K562 (cell line): ENCODE measurements at regions not wholly inside any gene's neighbourhood (a gene's known extent, or its start where the extent isn't known, plus 50 kb on each side); places are given as distances from the start of the nearest gene placed in this dataset.

Experiments
- ATAC-seq: fragments of 200-7000 bp; cut with Tn5 transposase; 3 replicates; pipeline ENCODE4 v1.9.1; 2020; ENCODE audit warnings: moderate library complexity
- BruUV-seq: library from RNA; stranded (reverse); fragments of 400-500 nt; replicated peaks from 2 replicates; lab custom pipeline; 2021; lab: Mats Ljungman, UMichigan
- CTCF ChIA-PET: fragments of 300-600 bp; formaldehyde crosslinking; extraction: SDS; loops from one replicate; lab custom pipeline; 2021; ENCODE audit warnings: low intra/inter-chr PET ratio; lab: Yijun Ruan, JAX
- POLR2A ChIA-PET: fragments of 300-600, 350-650 bp; sonication (Branson Sonifier 250); formaldehyde crosslinking; extraction: SDS; loops from one replicate; lab custom pipeline; 2021; ENCODE audit warnings: antibody characterized with exemption, inconsistent platforms; lab: Yijun Ruan, JAX
- DNase-seq, 4 experiments: peaks; one replicate each; pipeline versions ENCODE4 v3.0.0 to v3.0.0-alpha.2; 2011 to 2018; ENCODE audit warnings: low spot score in 3 of 4, mixed read lengths in 3 of 4; ENCODE audit errors: extremely low read depth in 1 of 4
- FAIRE-seq: peaks from 2 replicates; lab custom pipeline; 2011; peaks lifted over from hg19 to GRCh38; lab: Jason Lieb, UNC
- H2AFZ ChIP-seq: 2 replicates; pipeline ENCODE4 v1.6.0; 2011; ENCODE audit warnings: low read depth, low read length, control low read depth, inconsistent platforms
- H3K27ac ChIP-seq: fragments of 200-600 bp; 3 replicates; pipeline ENCODE4 v1.8.0; 2011; ENCODE audit warnings: low read depth, mild to moderate bottlenecking, control low read depth, inconsistent platforms, low read length, moderate library complexity, mixed read lengths; ENCODE audit errors: extremely low read depth
- H3K27me3 ChIP-seq, 2 experiments: fragments of 300-600 bp in 1 of 2; 2 replicates in 1 of 2; 3 replicates in 1 of 2; pipeline versions ENCODE4 v1.6.0 to v1.8.0; 2011; ENCODE audit warnings: inconsistent platforms in 2 of 2, low read length in 2 of 2, mild to moderate bottlenecking in 1 of 2, mixed read lengths in 1 of 2, moderate library complexity in 1 of 2; ENCODE audit not compliant: control insufficient read depth in 2 of 2, insufficient read depth in 2 of 2
- H3K36me3 ChIP-seq: fragments of 300-600 bp; 3 replicates; pipeline ENCODE4 v1.8.0; 2011; ENCODE audit warnings: mild to moderate bottlenecking, low read length, inconsistent platforms; ENCODE audit not compliant: control insufficient read depth, insufficient read depth
- H3K4me1 ChIP-seq, 2 experiments: fragments of 200-600 bp in 1 of 2; replicated peaks in 1 of 2; 2 replicates in 1 of 2; 3 replicates in 1 of 2; pipeline versions ENCODE4 v1.5.1 to v1.8.0; 2011; ENCODE audit warnings: inconsistent platforms in 2 of 2, low read length in 2 of 2, mild to moderate bottlenecking in 1 of 2, mixed read lengths in 1 of 2, moderate library complexity in 1 of 2; ENCODE audit not compliant: control insufficient read depth in 2 of 2, insufficient read depth in 2 of 2
- H3K4me2 ChIP-seq: 2 replicates; pipeline ENCODE4 v1.6.1; 2011; ENCODE audit warnings: low read length, control low read depth, inconsistent platforms, mixed read lengths; ENCODE audit not compliant: insufficient read depth
- H3K4me3 ChIP-seq: fragments of 200-600 bp; sonication (generic), shearing (Covaris generic); 2 replicates; pipeline ENCODE4 v1.5.1; 2016; ENCODE audit warnings: control low read depth, inconsistent platforms
- H3K79me2 ChIP-seq: fragments of 200-600 bp; 3 replicates; pipeline ENCODE4 v1.8.0; 2011; ENCODE audit warnings: low read length, inconsistent platforms; ENCODE audit not compliant: control insufficient read depth, insufficient read depth
- H3K9ac ChIP-seq, 2 experiments: 2 replicates each; pipeline versions ENCODE4 v1.6.0 to v1.6.1; 2011; ENCODE audit warnings: low read depth in 2 of 2, low read length in 2 of 2, control low read depth in 1 of 2, inconsistent platforms in 1 of 2, mild to moderate bottlenecking in 1 of 2, mixed read lengths in 1 of 2; ENCODE audit not compliant: insufficient read depth in 1 of 2
- H3K9me1 ChIP-seq: one replicate; pipeline ENCODE4 v1.6.0; 2011; ENCODE audit warnings: inconsistent platforms, mild to moderate bottlenecking, low read length, moderate library complexity; ENCODE audit not compliant: control insufficient read depth, insufficient read depth
- H3K9me3 ChIP-seq: replicated peaks from 2 replicates; pipeline ENCODE4 v1.5.1; 2011; ENCODE audit warnings: low read depth, low read length, inconsistent platforms; ENCODE audit not compliant: control insufficient read depth, insufficient read depth
- H4K20me1 ChIP-seq: replicated peaks from 2 replicates; pipeline ENCODE4 v1.6.1; 2011; ENCODE audit warnings: low read length, inconsistent platforms, mixed read lengths; ENCODE audit not compliant: control insufficient read depth, insufficient read depth
- BCLAF1 ChIP-seq, 2 experiments: fragments of 450-650 bp in 1 of 2; IDR thresholded peaks; 2 replicates each; pipeline ENCODE4 v1.6.1; 2011 to 2017; ENCODE audit warnings: low read depth in 2 of 2, antibody characterized with exemption in 1 of 2, borderline replicate concordance in 1 of 2, low read length in 1 of 2, mild to moderate bottlenecking in 1 of 2, mixed read lengths in 1 of 2; ENCODE audit not compliant: control insufficient read depth in 1 of 2
- CHD4 ChIP-seq: fragments of 200-600 bp; sonication (generic); IDR thresholded peaks from 3 replicates; pipeline ENCODE4 v1.6.1; 2012; ENCODE audit warnings: low read depth, mild to moderate bottlenecking, mixed read lengths, low read length, inconsistent platforms; ENCODE audit not compliant: insufficient read depth, insufficient replicate concordance, poor library complexity, severe bottlenecking
- CREB5 ChIP-seq: fragments of 250-450 bp; sonication (Bioruptor Pico); IDR thresholded peaks from 2 replicates; pipeline ENCODE4 v1.5.0; 2020; ENCODE audit warnings: mild to moderate bottlenecking
- E2F3 ChIP-seq: fragments of 250-450 bp; sonication (Bioruptor Pico); IDR thresholded peaks from 2 replicates; pipeline ENCODE4 v1.4.0; 2020; ENCODE audit warnings: mild to moderate bottlenecking
- FOS ChIP-seq: IDR thresholded peaks from 3 replicates; pipeline ENCODE4 v1.6.1; 2011; ENCODE audit not compliant: insufficient read length; ENCODE audit errors: extremely low read depth
- NCOA2 ChIP-seq, 2 experiments: fragments of 450-650 bp; IDR thresholded peaks; 2 replicates each; pipeline ENCODE4 v1.6.1; 2018; ENCODE audit warnings: mild to moderate bottlenecking in 2 of 2, moderate library complexity in 1 of 2; ENCODE audit not compliant: partially characterized antibody in 2 of 2
- NR0B1 ChIP-seq: fragments of 450-650 bp; IDR thresholded peaks from one replicate; pipeline ENCODE4 v1.6.1; 2018; ENCODE audit warnings: mild to moderate bottlenecking, moderate library complexity; ENCODE audit not compliant: partially characterized antibody
- NR3C1 ChIP-seq: sonication (generic); formaldehyde crosslinking; IDR thresholded peaks from 2 replicates; pipeline ENCODE4 v1.8.1; 2022; ENCODE audit warnings: missing genetic modification reagents
- TAF15 ChIP-seq: fragments of 200-400 bp; formaldehyde crosslinking; IDR thresholded peaks from 2 replicates; pipeline ENCODE4 v1.6.1; 2017; ENCODE audit warnings: mild to moderate bottlenecking, low read depth, low read length, moderate library complexity
- THRA ChIP-seq: fragments of 450-650 bp; IDR thresholded peaks from 2 replicates; pipeline ENCODE4 v1.6.1; 2017; ENCODE audit warnings: mild to moderate bottlenecking, moderate library complexity
- XRCC3 ChIP-seq: fragments of 450-650 bp; IDR thresholded peaks from 2 replicates; pipeline ENCODE4 v1.6.1; 2017; ENCODE audit warnings: mild to moderate bottlenecking, moderate library complexity
- ZNF282 ChIP-seq: sonication (generic); formaldehyde crosslinking; IDR thresholded peaks from 2 replicates; pipeline ENCODE4 v1.8.1; 2023; ENCODE audit warnings: missing genetic modification reagents
- ZNF408 ChIP-seq: fragments of 250-450 bp; sonication (Bioruptor Pico); IDR thresholded peaks from 2 replicates; pipeline ENCODE4 v1.4.0; 2020; ENCODE audit warnings: low read depth, mild to moderate bottlenecking, moderate library complexity
- ZNF561 ChIP-seq: fragments of 450-650 bp; formaldehyde crosslinking; conservative IDR thresholded peaks from 2 replicates; pipeline ENCODE4 v1.4.0; 2020; ENCODE audit warnings: mild to moderate bottlenecking, moderate library complexity
- ZNF699 ChIP-seq: fragments of 250-450 bp; sonication (Bioruptor Pico); IDR thresholded peaks from 2 replicates; pipeline ENCODE4 v1.8.0; 2021; ENCODE audit warnings: mild to moderate bottlenecking, moderate library complexity; ENCODE audit not compliant: insufficient replicate concordance
- WGBS: fragments of 100-300 bp; shearing (Covaris generic); methylation state at CpG from one replicate; pipeline ENCODE4 v1.1.6; 2016; ENCODE audit warnings: low coverage, mixed read lengths; ENCODE audit not compliant: insufficient coverage; ENCODE audit errors: missing lambda C conversion rate; 5-methylcytosine and 5-hydroxymethylcytosine counted together
- in situ Hi-C: fragments of 300-500 bp; cut with MboI; formaldehyde crosslinking; loops from 4 replicates; pipeline ENCODE4 v1.15.0; 2018; ENCODE audit warnings: inconsistent platforms, mixed read lengths
- intact Hi-C: fragments of 100-400 bp; cut with micrococcal nuclease; formaldehyde crosslinking; loops from 2 replicates; pipeline ENCODE4 v1.14.2; 2022

- ChIA-PET POLR2A (no interaction called here), CTCF (no interaction called here)
- no peaks in the 10 kb centered on the region for H3K9me3 ChIP-seq
- in situ Hi-C loops, result no loop called here
- no peak overlapping the region for H3K27ac ChIP-seq
- intact Hi-C loops, result no loop called here
- DNase-seq, result no peak
- H3K9ac ChIP-seq, result no peak overlapping the region
- no peak for FAIRE-seq
- H3K36me3 ChIP-seq, result no peaks in the 10 kb centered on the region
- no peaks in the 10 kb centered on the region for H3K9me1 ChIP-seq
- 4% methylated on average over 2 of the region's 2 CpGs for WGBS
- ATAC-seq, result no peak
- no peak overlapping the region for H3K4me2 ChIP-seq
- no peaks in the 10 kb centered on the region for H4K20me1 ChIP-seq
- H3K4me1 ChIP-seq, result no peaks in the 10 kb centered on the region
- BruUV-seq, result no TSS peak
- no peak overlapping the region for H2AFZ ChIP-seq
- H3K79me2 ChIP-seq, result no peaks in the 10 kb centered on the region
- H3K27me3 ChIP-seq, result no peaks in the 10 kb centered on the region
- no peak overlapping the region for H3K4me3 ChIP-seq
- no peak for TF ChIP-seq NR3C1 (CRISPR knock-in tag)
- no peak for TF ChIP-seq E2F3 (CRISPR knock-in tag)
- no peak for TF ChIP-seq BCLAF1 (IDR thresholded peaks at IDR 0.05; ENCODE audit: borderline replicate concordance in 1 of 2, control insufficient read depth in 1 of 2, low read depth in 2 of 2, low read length in 1 of 2)
- TF ChIP-seq NR0B1, result no peak
- TF ChIP-seq TAF15, result no peak
- no peak for TF ChIP-seq ZNF408 (CRISPR knock-in tag)
- no peak for TF ChIP-seq XRCC3
- no peak for TF ChIP-seq CHD4
- TF ChIP-seq ZNF561 (CRISPR knock-in tag), result no peak
- TF ChIP-seq ZNF282 (CRISPR knock-in tag), result no peak
- TF ChIP-seq NCOA2 (IDR thresholded peaks at IDR 0.05; ENCODE audit: partially characterized antibody in 2 of 2), result no peak
- no peak for TF ChIP-seq FOS
- TF ChIP-seq ZNF699 (CRISPR knock-in tag), result no peak
- TF ChIP-seq CREB5 (CRISPR knock-in tag), result no peak
- TF ChIP-seq THRA, result no peak
Measured at GRCh38 chr11:88038063-88038462, 137.2 kb downstream of the RAB38 start.
